Stomach smooth muscle (tissue), 2 donors: ENCODE measurements at regions not wholly inside any gene's neighbourhood (a gene's known extent, or its start where the extent isn't known, plus 50 kb on each side); places are given as distances from the start of the nearest gene placed in this dataset.

Experiments used
- H3K27ac ChIP-seq: one replicate; pipeline ENCODE4 v1.7.0; 2013; ENCODE audit warnings: mild to moderate bottlenecking, low read length, inconsistent platforms
- H3K27me3 ChIP-seq, 2 donors: one replicate each; pipeline ENCODE4 v1.7.0; 2013; ENCODE audit warnings: low read length in 2 of 2; ENCODE audit not compliant: insufficient read depth in 2 of 2, control insufficient read depth in 1 of 2
- H3K36me3 ChIP-seq, 2 donors: one replicate each; pipeline ENCODE4 v1.7.0; 2013; ENCODE audit warnings: low read length in 2 of 2; ENCODE audit not compliant: control insufficient read depth in 2 of 2, insufficient read depth in 2 of 2
- H3K4me1 ChIP-seq: one replicate; pipeline ENCODE4 v1.7.0; 2013; ENCODE audit warnings: low read length; ENCODE audit not compliant: control insufficient read depth, insufficient read depth
- H3K4me3 ChIP-seq, 2 donors: one replicate each; pipeline ENCODE4 v1.7.0; 2013; ENCODE audit warnings: low read length in 2 of 2
- H3K9ac ChIP-seq, 2 donors: one replicate each; pipeline ENCODE4 v1.7.0; 2013; ENCODE audit warnings: low read length in 2 of 2, mild to moderate bottlenecking in 1 of 2
- H3K9me3 ChIP-seq, 2 donors: one replicate each; pipeline ENCODE4 v1.7.0; 2013; ENCODE audit warnings: low read length in 2 of 2; ENCODE audit not compliant: control insufficient read depth in 2 of 2
- donor health status: healthy.
- donor health status: Pancreatic carcinoma.

DNA sequence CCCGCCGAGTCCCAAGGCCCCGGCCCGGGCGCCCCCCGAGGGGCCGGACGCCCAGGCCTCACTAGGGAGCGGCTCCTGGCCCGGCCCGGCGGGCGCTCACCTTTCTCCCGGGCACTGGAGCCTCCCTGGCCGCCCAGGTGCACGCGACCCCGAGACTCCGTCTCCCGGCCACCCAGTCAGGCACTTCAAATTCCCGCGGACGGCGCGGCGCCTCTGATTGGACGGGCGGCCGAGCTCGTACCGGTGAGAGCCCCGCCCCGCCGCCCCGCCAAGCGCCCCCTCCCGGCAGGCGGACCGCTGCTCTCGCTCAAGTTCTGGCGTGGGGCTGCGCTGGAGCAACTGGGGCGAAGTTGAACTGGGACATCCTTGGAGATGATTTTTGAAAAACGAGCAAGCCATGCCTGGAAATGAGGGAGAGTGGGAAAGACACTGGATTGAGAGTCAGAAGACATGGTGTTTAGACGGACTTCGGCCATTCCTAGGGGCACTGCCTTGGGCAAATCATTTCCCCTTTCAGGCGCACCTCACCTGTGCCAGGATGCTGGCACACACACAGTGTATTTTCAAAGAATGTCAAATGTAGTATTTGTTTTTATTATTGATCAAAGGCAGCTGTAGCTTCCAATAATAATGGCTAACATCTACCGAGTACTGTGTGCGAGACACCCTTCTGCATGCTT is 485.3 kb downstream of the UQCRFS1 start:
- Histone ChIP-seq H3K4me1 (peaks cover 4% of the 10 kb centered on the region), H3K9ac (no peak overlapping the region), H3K27me3 (peaks cover 21 to 29% of the 10 kb centered on the region in 2 donors), H3K4me3 (peak overlapping the region in 1 of 2 donors; percentile 8), H3K36me3 (no peaks in the 10 kb centered on the region), H3K27ac (no peak overlapping the region), H3K9me3 (no peaks in the 10 kb centered on the region)

DNA sequence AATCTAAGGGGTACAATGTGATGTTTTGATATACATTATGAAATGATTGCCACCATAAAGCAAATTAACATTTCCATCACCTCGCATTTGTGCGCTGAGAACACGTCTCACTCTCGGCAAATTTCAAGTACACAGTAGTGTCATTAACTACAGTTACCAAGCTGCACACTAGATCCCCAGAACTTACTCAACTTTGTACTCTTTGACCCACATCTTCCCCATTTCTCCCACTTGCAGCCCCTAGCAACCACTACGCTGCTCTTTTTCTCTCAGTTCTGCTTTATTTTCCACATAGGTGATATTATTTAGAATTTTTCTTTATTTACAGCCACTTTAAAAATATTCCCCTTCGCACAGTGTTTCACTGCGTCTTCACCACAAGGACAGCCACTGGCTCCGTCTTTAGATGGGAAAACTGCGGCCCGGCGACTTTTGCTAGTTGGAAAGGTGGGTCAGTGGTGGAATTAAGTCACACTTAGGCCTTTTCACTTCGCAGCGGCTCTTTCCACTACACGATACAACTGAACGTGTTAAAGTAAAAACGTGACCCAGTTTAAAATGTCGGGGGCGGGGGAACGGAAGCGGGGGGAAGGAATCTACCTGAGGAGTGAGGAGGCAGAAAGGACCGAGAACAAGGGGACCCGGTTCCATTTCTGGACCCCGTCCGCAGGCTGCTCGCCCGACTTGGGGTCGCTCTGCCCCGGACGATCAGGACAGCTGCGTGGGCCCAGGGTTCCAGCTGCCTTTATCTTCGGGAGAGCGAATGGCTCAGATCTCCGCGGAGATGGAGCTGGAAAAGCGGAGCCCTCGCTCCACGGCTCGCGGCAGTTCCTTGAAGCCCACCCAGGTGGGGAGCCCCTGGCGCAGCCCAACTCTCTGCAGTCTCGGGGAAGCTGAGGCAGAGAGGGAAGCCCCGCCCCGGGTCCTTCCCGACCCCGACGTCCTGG is 486.1 kb downstream of the UQCRFS1 start:
- Histone ChIP-seq H3K9me3 (no peaks in the 10 kb centered on the region), H3K36me3 (no peaks in the 10 kb centered on the region), H3K4me3 (peak overlapping the region in 1 of 2 donors; percentile 8), H3K4me1 (peaks cover 4% of the 10 kb centered on the region), H3K27ac (no peak overlapping the region), H3K27me3 (peaks cover 21 to 29% of the 10 kb centered on the region in 2 donors), H3K9ac (no peak overlapping the region)

- Histone ChIP-seq H3K27ac (no peak overlapping the region), H3K4me1 (no peaks in the 10 kb centered on the region), H3K9ac (no peak overlapping the region), H3K27me3 (peaks cover 0 to 10% of the 10 kb centered on the region in 2 donors), H3K9me3 (no peaks in the 10 kb centered on the region), H3K4me3 (no peak overlapping the region), H3K36me3 (no peaks in the 10 kb centered on the region)
Observed at GRCh38 chr19:28718909-28719308, 494.0 kb downstream of the UQCRFS1 start.

DNA sequence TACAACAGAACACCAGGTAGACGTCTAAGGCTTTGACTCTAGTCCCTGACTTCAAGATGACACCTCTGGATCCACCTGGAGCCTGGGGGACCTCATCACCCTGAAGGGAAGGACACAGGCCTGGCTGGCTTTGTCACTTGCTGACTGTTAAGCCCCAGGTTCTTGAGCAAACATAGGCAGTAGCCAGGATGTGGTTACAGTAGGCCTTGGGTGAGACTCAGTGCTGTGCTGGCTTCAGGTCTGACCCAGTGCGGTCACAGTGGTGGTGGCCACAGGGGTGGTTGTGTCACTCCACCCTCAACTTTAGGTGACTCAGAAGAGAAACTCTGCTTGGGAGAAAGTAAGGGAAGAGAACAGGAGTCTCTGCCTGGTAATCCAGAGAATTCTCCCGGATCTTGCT is 497.8 kb downstream of the UQCRFS1 start:
- H3K36me3 ChIP-seq = no peaks in the 10 kb centered on the region
- no peak overlapping the region for H3K9ac ChIP-seq
- H3K27me3 ChIP-seq = peaks cover 0 to 13% of the 10 kb centered on the region in 2 donors
- H3K4me3 ChIP-seq = no peak overlapping the region
- no peaks in the 10 kb centered on the region for H3K9me3 ChIP-seq
- H3K4me1 ChIP-seq = no peaks in the 10 kb centered on the region
- no peak overlapping the region for H3K27ac ChIP-seq

DNA sequence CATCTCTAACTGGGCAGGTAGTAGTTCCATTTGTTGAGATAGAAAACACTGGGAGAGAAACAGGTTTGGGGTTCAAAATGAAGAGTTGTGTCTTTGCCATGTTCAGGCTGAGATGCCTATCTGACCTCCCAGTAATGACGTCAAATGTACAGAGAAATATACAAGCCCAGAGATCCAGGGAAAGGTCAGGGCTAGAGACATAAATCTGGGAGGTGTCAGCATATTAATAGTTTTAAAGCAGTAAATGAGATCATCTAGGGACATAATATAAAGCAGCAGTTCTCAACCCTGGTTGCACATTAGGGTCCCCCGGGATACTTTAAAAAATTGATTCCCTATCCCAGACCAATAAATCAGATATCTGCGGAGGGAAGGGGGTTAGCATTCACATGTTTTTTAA is 501.5 kb downstream of the UQCRFS1 start:
- H3K9me3 ChIP-seq = no peaks in the 10 kb centered on the region
- H3K27ac ChIP-seq = no peak overlapping the region
- H3K4me3 ChIP-seq = no peak overlapping the region
- no peaks in the 10 kb centered on the region for H3K4me1 ChIP-seq
- peaks cover 0 to 11% of the 10 kb centered on the region in 2 donors for H3K27me3 ChIP-seq
- H3K36me3 ChIP-seq = no peaks in the 10 kb centered on the region
- H3K9ac ChIP-seq = no peak overlapping the region

GRCh38 chr19:28710278-28710677 is 502.7 kb downstream of the UQCRFS1 start:
- no peaks in the 10 kb centered on the region for H3K9me3 ChIP-seq
- H3K9ac ChIP-seq = no peak overlapping the region
- no peaks in the 10 kb centered on the region for H3K36me3 ChIP-seq
- no peaks in the 10 kb centered on the region for H3K4me1 ChIP-seq
- no peak overlapping the region for H3K4me3 ChIP-seq
- H3K27ac ChIP-seq = no peak overlapping the region
- H3K27me3 ChIP-seq = peaks cover 0 to 11% of the 10 kb centered on the region in 2 donors

- H3K27me3 ChIP-seq = no peaks in the 10 kb centered on the region
- H3K9me3 ChIP-seq = no peaks in the 10 kb centered on the region
- no peaks in the 10 kb centered on the region for H3K36me3 ChIP-seq
- H3K9ac ChIP-seq = no peak overlapping the region
- no peaks in the 10 kb centered on the region for H3K4me1 ChIP-seq
- H3K4me3 ChIP-seq = no peak overlapping the region
- H3K27ac ChIP-seq = no peak overlapping the region
Observed at GRCh38 chr19:28706693-28707092, 506.3 kb downstream of the UQCRFS1 start.

GRCh38 chr19:28705008-28705407 is 507.9 kb downstream of the UQCRFS1 start:
- Histone ChIP-seq H3K36me3 (no peaks in the 10 kb centered on the region), H3K4me3 (no peak overlapping the region), H3K9me3 (no peaks in the 10 kb centered on the region), H3K9ac (no peak overlapping the region), H3K27me3 (no peaks in the 10 kb centered on the region), H3K27ac (no peak overlapping the region), H3K4me1 (no peaks in the 10 kb centered on the region)

DNA sequence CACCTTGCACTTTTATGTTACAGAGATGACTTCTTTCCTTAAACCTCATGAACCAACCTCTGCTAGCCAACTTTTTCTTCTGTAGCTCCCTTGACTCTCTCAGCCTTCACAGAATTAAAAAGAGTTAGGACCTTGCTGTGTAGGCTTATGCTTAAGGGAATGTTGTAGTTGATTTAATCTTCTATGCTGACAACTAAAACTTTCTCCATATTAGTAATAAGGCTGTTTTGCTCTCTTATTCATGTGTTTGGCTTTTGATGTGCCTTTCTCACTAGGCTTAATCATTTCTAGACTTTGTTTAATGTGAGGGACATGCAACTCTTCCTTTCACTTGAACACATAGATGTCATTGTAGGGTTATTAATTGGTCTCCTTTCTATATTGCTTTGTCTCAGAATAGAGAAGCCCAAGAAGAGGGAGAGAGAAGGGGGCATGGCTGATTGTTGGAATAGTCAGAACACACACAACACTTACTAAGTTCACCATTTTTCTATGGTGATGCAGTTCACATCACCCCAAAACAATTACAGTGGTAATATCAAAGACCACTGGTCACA is 509.5 kb downstream of the UQCRFS1 start:
- Histone ChIP-seq H3K27me3 (no peaks in the 10 kb centered on the region), H3K27ac (no peak overlapping the region), H3K9ac (no peak overlapping the region), H3K4me3 (no peak overlapping the region), H3K4me1 (no peaks in the 10 kb centered on the region), H3K36me3 (no peaks in the 10 kb centered on the region), H3K9me3 (no peaks in the 10 kb centered on the region)

DNA sequence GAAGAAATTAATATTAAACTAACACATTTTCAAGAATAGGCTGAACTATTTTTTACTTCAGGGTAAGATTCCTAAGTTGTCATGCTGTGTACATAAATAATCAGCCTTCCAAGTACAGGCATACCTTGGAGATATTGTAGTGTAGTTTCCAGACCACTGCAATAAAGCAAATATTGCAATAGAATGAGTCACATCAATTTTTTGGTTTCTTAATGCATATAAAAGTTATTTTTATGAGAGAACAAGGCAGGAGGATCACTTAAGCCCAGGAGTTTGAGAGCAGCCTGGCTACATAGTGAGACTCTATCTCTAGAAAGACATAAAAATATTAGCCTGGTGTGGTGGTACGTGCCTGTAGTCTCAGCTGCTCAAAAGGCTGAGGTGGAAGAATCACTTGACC is 511.5 kb downstream of the UQCRFS1 start:
- no peaks in the 10 kb centered on the region for H3K27me3 ChIP-seq
- H3K27ac ChIP-seq = no peak overlapping the region
- H3K4me1 ChIP-seq = no peaks in the 10 kb centered on the region
- no peaks in the 10 kb centered on the region for H3K9me3 ChIP-seq
- no peak overlapping the region for H3K4me3 ChIP-seq
- H3K36me3 ChIP-seq = no peaks in the 10 kb centered on the region
- H3K9ac ChIP-seq = no peak overlapping the region
